ENCODE measurements at regions not wholly inside any gene's neighbourhood (a gene's known extent, or its start where the extent isn't known, plus 50 kb on each side); places are given as distances from the start of the nearest gene placed in this dataset.

GRCh38 chr16:55249361-55249760 lies 74.6 kb upstream of the IRX6 start:
- Histone ChIP-seq H3K79me2 (ENCODE audit: control insufficient read depth, low read length) (no peaks in the 10 kb centered on the region), H3K9me3 (ENCODE audit: control insufficient read depth, insufficient read depth, low read length) (no peaks in the 10 kb centered on the region), H3K36me3 (ENCODE audit: control insufficient read depth, low read length) (no peaks in the 10 kb centered on the region), H4K20me1 (ENCODE audit: control insufficient read depth, insufficient read depth, low read depth, low read length) (no peaks in the 10 kb centered on the region), H3K4me2 (ENCODE audit: low read length) (no peak overlapping the region), H3K4me1 (ENCODE audit: control insufficient read depth, low read length) (peaks cover 11% of the 10 kb centered on the region), H3K27me3 (ENCODE audit: control insufficient read depth, low read length) (no peaks in the 10 kb centered on the region), H3K9me2 (replicated peaks; ENCODE audit: control insufficient read depth, low read length) (no peaks in the 10 kb centered on the region), H3K4me3 (ENCODE audit: low read length) (no peak overlapping the region), H3K27ac (ENCODE audit: low read depth, low read length) (no peak overlapping the region), H3F3A (ENCODE audit: control insufficient read depth, insufficient read depth) (no peaks in the 10 kb centered on the region)
- TF ChIP-seq CTCF (IDR thresholded peaks at IDR 0.05; ENCODE audit: low read depth, low read length, poor library complexity, severe bottlenecking) (no peak), EZH2phosphoT487 (IDR thresholded peaks at IDR 0.05; ENCODE audit: borderline replicate concordance, low read length) (no peak)

- no peaks in the 10 kb centered on the region for H3K79me2 ChIP-seq (ENCODE audit: control insufficient read depth, low read length)
- H3K27ac ChIP-seq (ENCODE audit: low read depth, low read length) = no peak overlapping the region
- no peaks in the 10 kb centered on the region for H3K9me2 ChIP-seq (replicated peaks; ENCODE audit: control insufficient read depth, low read length)
- H3K4me1 ChIP-seq (ENCODE audit: control insufficient read depth, low read length) = peaks cover 11% of the 10 kb centered on the region
- no peaks in the 10 kb centered on the region for H3K27me3 ChIP-seq (ENCODE audit: control insufficient read depth, low read length)
- no peaks in the 10 kb centered on the region for H3F3A ChIP-seq (ENCODE audit: control insufficient read depth, insufficient read depth)
- H3K4me2 ChIP-seq (ENCODE audit: low read length) = no peak overlapping the region
- H3K9me3 ChIP-seq (ENCODE audit: control insufficient read depth, insufficient read depth, low read length) = no peaks in the 10 kb centered on the region
- H3K36me3 ChIP-seq (ENCODE audit: control insufficient read depth, low read length) = no peaks in the 10 kb centered on the region
- no peak overlapping the region for H3K4me3 ChIP-seq (ENCODE audit: low read length)
- TF ChIP-seq CTCF (IDR thresholded peaks at IDR 0.05; ENCODE audit: low read depth, low read length, poor library complexity, severe bottlenecking) (no peak), EZH2phosphoT487 (IDR thresholded peaks at IDR 0.05; ENCODE audit: borderline replicate concordance, low read length) (no peak)
- no peaks in the 10 kb centered on the region for H4K20me1 ChIP-seq (ENCODE audit: control insufficient read depth, insufficient read depth, low read depth, low read length)
Measured at GRCh38 chr16:55249936-55250335, 74.1 kb upstream of the IRX6 start.

- Histone ChIP-seq H3K9me3 (ENCODE audit: control insufficient read depth, insufficient read depth, low read length) (no peaks in the 10 kb centered on the region), H3K27me3 (ENCODE audit: control insufficient read depth, low read length) (no peaks in the 10 kb centered on the region), H3K27ac (ENCODE audit: low read depth, low read length) (no peak overlapping the region), H3K4me1 (ENCODE audit: control insufficient read depth, low read length) (peaks cover 11% of the 10 kb centered on the region), H3K36me3 (ENCODE audit: control insufficient read depth, low read length) (no peaks in the 10 kb centered on the region), H4K20me1 (ENCODE audit: control insufficient read depth, insufficient read depth, low read depth, low read length) (no peaks in the 10 kb centered on the region), H3K79me2 (ENCODE audit: control insufficient read depth, low read length) (no peaks in the 10 kb centered on the region), H3K4me3 (ENCODE audit: low read length) (no peak overlapping the region), H3F3A (ENCODE audit: control insufficient read depth, insufficient read depth) (no peaks in the 10 kb centered on the region), H3K9me2 (replicated peaks; ENCODE audit: control insufficient read depth, low read length) (no peaks in the 10 kb centered on the region), H3K4me2 (ENCODE audit: low read length) (no peak overlapping the region)
- no peak for TF ChIP-seq CTCF (IDR thresholded peaks at IDR 0.05; ENCODE audit: low read depth, low read length, poor library complexity, severe bottlenecking)
- no peak for TF ChIP-seq EZH2phosphoT487 (IDR thresholded peaks at IDR 0.05; ENCODE audit: borderline replicate concordance, low read length)
Measured at GRCh38 chr16:55250701-55251100, 73.3 kb upstream of the IRX6 start.

GRCh38 chr16:55251151-55251550 lies 72.9 kb upstream of the IRX6 start:
- Histone ChIP-seq H3K36me3 (ENCODE audit: control insufficient read depth, low read length) (no peaks in the 10 kb centered on the region), H3K27ac (ENCODE audit: low read depth, low read length) (no peak overlapping the region), H3K4me2 (ENCODE audit: low read length) (no peak overlapping the region), H3K79me2 (ENCODE audit: control insufficient read depth, low read length) (no peaks in the 10 kb centered on the region), H3K9me2 (replicated peaks; ENCODE audit: control insufficient read depth, low read length) (no peaks in the 10 kb centered on the region), H3K9me3 (ENCODE audit: control insufficient read depth, insufficient read depth, low read length) (no peaks in the 10 kb centered on the region), H3K4me1 (ENCODE audit: control insufficient read depth, low read length) (peaks cover 11% of the 10 kb centered on the region), H4K20me1 (ENCODE audit: control insufficient read depth, insufficient read depth, low read depth, low read length) (no peaks in the 10 kb centered on the region), H3F3A (ENCODE audit: control insufficient read depth, insufficient read depth) (no peaks in the 10 kb centered on the region), H3K27me3 (ENCODE audit: control insufficient read depth, low read length) (no peaks in the 10 kb centered on the region), H3K4me3 (ENCODE audit: low read length) (no peak overlapping the region)
- TF ChIP-seq EZH2phosphoT487 (IDR thresholded peaks at IDR 0.05; ENCODE audit: borderline replicate concordance, low read length) (no peak), CTCF (IDR thresholded peaks at IDR 0.05; ENCODE audit: low read depth, low read length, poor library complexity, severe bottlenecking) (no peak)

All from DOHH2 (cell line).